Hypothalamus (tissue), 51 donors: ENCODE measurements at regions not wholly inside any gene's neighbourhood (a gene's known extent, or its start where the extent isn't known, plus 50 kb on each side); places are given as distances from the start of the nearest gene placed in this dataset.
"Not testable (repeated sequence)": the region's sequence is repeated elsewhere in the genome, so short reads cannot be mapped to it uniquely, and the experiment has no call there.

Source experiments
- DNase-seq, 51 donors: peaks; one replicate each; lab custom pipeline; 2025; lab: John Stamatoyannopoulos, UW

GRCh38 chrX:11016728-11017127, 94.4 kb upstream of the HCCS start:
- no peak for DNase-seq

GRCh38 chrX:11022588-11022987, 88.5 kb upstream of the HCCS start:
- not testable (repeated sequence) for DNase-seq

- DNase-seq: no peak
These were observed 71.2 kb upstream of the HCCS start for GRCh38 chrX:11039926-11040325.

- DNase-seq: no peak
These were observed 70.7 kb upstream of the HCCS start for GRCh38 chrX:11040405-11040804.

GRCh38 chrX:11040996-11041395, 70.1 kb upstream of the HCCS start:
- DNase-seq: no peak

- no peak for DNase-seq
These were observed 61.1 kb upstream of the HCCS start for GRCh38 chrX:11050013-11050412.

- no peak for DNase-seq
These were observed 57.8 kb upstream of the HCCS start for GRCh38 chrX:11053351-11053750.

- no peak for DNase-seq
These were observed 54.6 kb upstream of the HCCS start for GRCh38 chrX:11056322-11057176.

- no peak for DNase-seq
These were observed 51.2 kb upstream of the HCCS start for GRCh38 chrX:11059933-11060332.
